Lung (tissue), 11 donors: ENCODE measurements at regions not wholly inside any gene's neighbourhood (a gene's known extent, or its start where the extent isn't known, plus 50 kb on each side); places are given as distances from the start of the nearest gene placed in this dataset.

Experiments
- ATAC-seq: fragments of 200-7000 bp; cut with Tn5 transposase; one replicate; pipeline ENCODE4 v1.9.1; 2020; ENCODE audit warnings: moderate number of reproducible peaks; ENCODE audit not compliant: insufficient read depth, low FRiP score
- DNase-seq, 3 donors: peaks; one replicate each; pipeline ENCODE4 v3.0.0-alpha.2; 2013 to 2017
- H3K27ac ChIP-seq, 2 donors: one replicate each; pipeline ENCODE4 v1.5.1; 2013; ENCODE audit warnings: mild to moderate bottlenecking in 2 of 2, moderate library complexity in 2 of 2, control low read depth in 1 of 2, inconsistent platforms in 1 of 2, low read depth in 1 of 2, low read length in 1 of 2
- H3K27me3 ChIP-seq, 3 donors: one replicate each; pipeline ENCODE4 v1.5.1; 2013; ENCODE audit warnings: low read length in 2 of 3; ENCODE audit not compliant: control insufficient read depth in 3 of 3, insufficient read depth in 3 of 3
- H3K36me3 ChIP-seq, 4 donors: one replicate each; pipeline ENCODE4 v1.5.1; 2013; ENCODE audit warnings: low read length in 4 of 4, mild to moderate bottlenecking in 1 of 4, moderate library complexity in 1 of 4; ENCODE audit not compliant: control insufficient read depth in 4 of 4, insufficient read depth in 4 of 4
- H3K4me1 ChIP-seq, 5 donors: one replicate each; pipeline ENCODE4 v1.5.1; 2013; ENCODE audit warnings: low read length in 5 of 5, mild to moderate bottlenecking in 2 of 5, moderate library complexity in 1 of 5; ENCODE audit not compliant: control insufficient read depth in 5 of 5, insufficient read depth in 5 of 5
- H3K4me3 ChIP-seq: one replicate; pipeline ENCODE4 v1.5.1; 2013; ENCODE audit warnings: mild to moderate bottlenecking, control low read depth, moderate library complexity
- H3K9ac ChIP-seq, 2 donors: one replicate each; pipeline ENCODE4 v1.5.1; 2013; ENCODE audit warnings: low read length in 2 of 2, control low read depth in 1 of 2; ENCODE audit not compliant: insufficient read depth in 1 of 2
- H3K9me3 ChIP-seq, 4 donors: one replicate each; pipeline ENCODE4 v1.5.1; 2013; ENCODE audit warnings: low read length in 3 of 4, mild to moderate bottlenecking in 1 of 4, moderate library complexity in 1 of 4; ENCODE audit not compliant: control insufficient read depth in 4 of 4, insufficient read depth in 3 of 4
- WGBS, 2 donors: extraction: QIAGEN DNeasy Blood & Tissue Kit; methylation state at CpG; one replicate each; pipeline ENCODE4 v1.1.7; 2013; 5-methylcytosine and 5-hydroxymethylcytosine counted together
- TF ChIP-seq, protein P1 (sequence below): IDR thresholded peaks from 2 replicates; pipeline ENCODE4 v1.5.1; 2012; ENCODE audit warnings: mild to moderate bottlenecking; ENCODE audit errors: control extremely low read depth, extremely low read depth
- donor health status: control.
- donor health status: control.
- donor health status: Bipolar disorder and iron deficiency.
- donor health status: healthy.
- donor health status: DM: yes; HTN: yes; CAD: no.

DNA sequence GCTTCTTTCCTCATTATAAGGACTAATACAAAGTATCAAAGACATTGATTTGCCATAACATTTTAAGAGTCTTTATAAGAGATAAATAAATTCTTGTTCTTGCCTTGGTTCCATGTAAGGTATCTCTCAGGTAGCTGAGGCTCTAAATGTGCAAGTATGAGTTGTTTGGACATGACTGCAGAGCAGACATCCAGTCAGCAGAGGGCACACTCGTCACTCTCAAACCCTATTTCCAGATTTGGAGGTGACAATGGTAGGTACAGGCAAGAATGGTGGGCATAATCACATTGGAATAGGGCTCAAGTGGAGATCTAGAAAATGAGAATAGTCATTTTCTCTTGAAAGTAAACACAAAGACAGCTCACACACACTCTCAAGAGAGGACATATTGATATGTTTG, 133.3 kb upstream of the ZIC3 start:
- Histone ChIP-seq H3K27ac (no peak overlapping the region), H3K9me3 (peaks cover 0 to 3% (median 0%) of the 10 kb centered on the region in 4 donors), H3K4me1 (peaks cover 0 to 8% (median 0%) of the 10 kb centered on the region in 5 donors), H3K27me3 (peaks cover 0 to 25% (median 14%) of the 10 kb centered on the region in 3 donors), H3K4me3 (no peak overlapping the region), H3K9ac (no peak overlapping the region), H3K36me3 (no peaks in the 10 kb centered on the region)
- ATAC-seq (no peak), DNase-seq (no peak)
- TF ChIP-seq, protein P1, sequence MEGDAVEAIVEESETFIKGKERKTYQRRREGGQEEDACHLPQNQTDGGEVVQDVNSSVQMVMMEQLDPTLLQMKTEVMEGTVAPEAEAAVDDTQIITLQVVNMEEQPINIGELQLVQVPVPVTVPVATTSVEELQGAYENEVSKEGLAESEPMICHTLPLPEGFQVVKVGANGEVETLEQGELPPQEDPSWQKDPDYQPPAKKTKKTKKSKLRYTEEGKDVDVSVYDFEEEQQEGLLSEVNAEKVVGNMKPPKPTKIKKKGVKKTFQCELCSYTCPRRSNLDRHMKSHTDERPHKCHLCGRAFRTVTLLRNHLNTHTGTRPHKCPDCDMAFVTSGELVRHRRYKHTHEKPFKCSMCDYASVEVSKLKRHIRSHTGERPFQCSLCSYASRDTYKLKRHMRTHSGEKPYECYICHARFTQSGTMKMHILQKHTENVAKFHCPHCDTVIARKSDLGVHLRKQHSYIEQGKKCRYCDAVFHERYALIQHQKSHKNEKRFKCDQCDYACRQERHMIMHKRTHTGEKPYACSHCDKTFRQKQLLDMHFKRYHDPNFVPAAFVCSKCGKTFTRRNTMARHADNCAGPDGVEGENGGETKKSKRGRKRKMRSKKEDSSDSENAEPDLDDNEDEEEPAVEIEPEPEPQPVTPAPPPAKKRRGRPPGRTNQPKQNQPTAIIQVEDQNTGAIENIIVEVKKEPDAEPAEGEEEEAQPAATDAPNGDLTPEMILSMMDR, result no peak
- 2 to 20% methylated on average over 1 of the region's 1 CpG for WGBS, 2 donors

DNA sequence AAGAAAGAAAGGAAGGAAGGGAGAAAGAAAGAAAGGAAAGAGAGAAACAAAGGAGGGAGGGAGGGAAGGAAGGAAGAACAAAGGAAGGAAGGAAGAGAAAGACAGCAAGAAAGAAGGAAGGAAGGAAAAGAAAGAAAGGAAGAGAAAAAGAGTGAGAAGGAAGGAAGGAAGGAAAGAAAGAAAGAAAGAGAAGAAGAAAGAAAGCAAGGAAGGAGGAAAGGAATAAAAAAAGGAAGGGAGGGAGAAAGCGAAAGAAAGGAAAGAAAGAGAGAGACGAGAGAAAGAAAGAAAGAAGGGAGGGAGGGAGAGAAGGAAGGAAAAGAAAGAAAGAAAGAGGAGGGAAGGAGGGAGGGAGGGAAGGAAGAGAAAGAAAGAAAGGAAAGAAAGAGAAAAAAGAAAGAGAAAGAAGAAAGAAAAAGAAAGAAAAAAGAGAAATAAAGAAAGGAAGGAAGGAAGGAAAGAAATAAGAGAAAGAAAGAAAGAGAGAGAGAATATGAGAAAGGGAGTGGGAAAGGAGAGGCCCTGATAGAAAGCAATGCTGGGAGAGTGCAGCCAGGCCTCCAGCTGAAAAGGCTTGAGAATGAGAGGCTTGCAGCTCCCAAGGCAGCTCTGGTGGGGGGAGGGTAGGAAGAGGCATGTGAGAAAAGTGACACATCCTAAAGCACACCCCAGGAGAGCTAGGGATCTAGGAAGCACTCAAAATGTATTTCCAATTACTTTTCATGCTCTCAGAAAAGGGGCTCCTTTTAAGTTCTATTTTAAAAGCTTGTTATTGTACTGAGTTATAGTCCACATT, 134.0 kb upstream of the ZIC3 start:
- DNase-seq (no peak), ATAC-seq (no peak)
- H3K4me3 ChIP-seq, result no peak overlapping the region
- WGBS, 2 donors, result 48% methylated on average over 2 of the region's 2 CpGs
- H3K27ac ChIP-seq, result no peak overlapping the region
- TF ChIP-seq, protein P1, result no peak
- no peak overlapping the region for H3K9ac ChIP-seq
- peaks cover 0 to 32% (median 18%) of the 10 kb centered on the region in 3 donors for H3K27me3 ChIP-seq
- H3K36me3 ChIP-seq, result no peaks in the 10 kb centered on the region
- H3K4me1 ChIP-seq, result peaks cover 0 to 8% (median 0%) of the 10 kb centered on the region in 5 donors
- H3K9me3 ChIP-seq, result peaks cover 0 to 3% (median 0%) of the 10 kb centered on the region in 4 donors

DNA sequence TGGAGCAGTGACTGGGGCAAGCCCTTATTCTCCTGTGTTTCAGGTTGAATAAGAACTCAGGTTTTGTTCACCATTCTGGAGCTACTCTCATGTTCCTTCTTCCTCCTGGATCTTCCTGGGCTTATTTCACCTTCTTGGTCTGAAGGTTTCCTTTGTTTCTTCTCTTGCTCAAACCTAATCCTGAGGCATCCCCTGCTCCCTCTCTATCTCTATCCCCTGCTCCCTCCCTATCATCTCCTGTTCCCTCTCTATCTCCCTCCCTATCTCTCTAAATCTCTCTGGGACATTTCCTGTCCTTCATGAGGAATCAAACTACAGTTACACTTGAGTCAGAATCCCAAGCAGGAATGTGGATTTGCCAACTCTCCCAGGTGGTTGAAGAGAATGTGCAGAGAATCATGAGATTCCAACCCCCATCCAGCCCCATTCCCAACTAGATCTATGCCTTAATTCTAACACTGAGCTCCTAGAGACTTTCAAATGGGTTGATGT, 134.9 kb upstream of the ZIC3 start:
- no peak overlapping the region for H3K9ac ChIP-seq
- H3K27ac ChIP-seq, result no peak overlapping the region
- H3K4me3 ChIP-seq, result no peak overlapping the region
- TF ChIP-seq, protein P1, result no peak
- H3K27me3 ChIP-seq, result peaks cover 0 to 40% (median 26%) of the 10 kb centered on the region in 3 donors
- H3K36me3 ChIP-seq, result no peaks in the 10 kb centered on the region
- peaks cover 0 to 3% (median 0%) of the 10 kb centered on the region in 4 donors for H3K9me3 ChIP-seq
- DNase-seq (no peak), ATAC-seq (no peak)
- H3K4me1 ChIP-seq, result peaks cover 0 to 8% (median 0%) of the 10 kb centered on the region in 5 donors
